Stomach (tissue), 8 donors: ENCODE measurements at regions not wholly inside any gene's neighbourhood (a gene's known extent, or its start where the extent isn't known, plus 50 kb on each side); places are given as distances from the start of the nearest gene placed in this dataset.

ENCODE experiments used
- DNase-seq, 2 donors: peaks; one replicate each; pipeline versions ENCODE4 v3.0.0 to v3.0.0-alpha.2; 2013 to 2019
- H3K27ac ChIP-seq, 5 donors: fragments of 200-600 bp in 4 of 5; sonication (generic) in 4 of 5; one replicate each; pipeline ENCODE4 v1.5.1; 2013 to 2019; ENCODE audit warnings: mild to moderate bottlenecking in 1 of 5, moderate library complexity in 1 of 5
- H3K27me3 ChIP-seq, 3 donors: fragments of 200-600 bp; sonication (generic); one replicate each; pipeline ENCODE4 v1.5.1; 2017 to 2019; ENCODE audit warnings: mixed run types in 1 of 3
- H3K36me3 ChIP-seq, 4 donors: fragments of 200-600 bp; sonication (generic); 1 replicate in 3 of 4; 2 replicates in 1 of 4; pipeline ENCODE4 v1.5.1; 2016 to 2019
- H3K4me1 ChIP-seq, 4 donors: fragments of 200-600 bp; sonication (generic); one replicate each; pipeline ENCODE4 v1.5.1; 2016 to 2019
- H3K4me3 ChIP-seq, 4 donors: fragments of 200-600 bp; sonication (generic) in 3 of 4; one replicate each; pipeline ENCODE4 v1.5.1; 2016 to 2019; ENCODE audit warnings: mild to moderate bottlenecking in 1 of 4
- H3K9me3 ChIP-seq, 4 donors: fragments of 200-600 bp; sonication (generic); one replicate each; pipeline ENCODE4 v1.5.1; 2016 to 2019
- EP300 ChIP-seq: sonication (generic); formaldehyde crosslinking; IDR thresholded peaks from one replicate; pipeline ENCODE4 v1.6.1; 2017; ENCODE audit warnings: antibody characterized with exemption
- POLR2A ChIP-seq, 4 donors: fragments of 450-650 bp; IDR thresholded peaks; one replicate each; pipeline ENCODE4 v1.6.1; 2016; ENCODE audit warnings: antibody characterized with exemption in 4 of 4, control low read depth in 2 of 4, mild to moderate bottlenecking in 1 of 4, moderate library complexity in 1 of 4
- POLR2AphosphoS5 ChIP-seq, 3 donors: sonication (generic); formaldehyde crosslinking; IDR thresholded peaks; one replicate each; pipeline ENCODE4 v1.6.1; 2016; ENCODE audit warnings: antibody characterized with exemption in 3 of 3
- WGBS, 5 donors: extraction: QIAGEN DNeasy Blood & Tissue Kit in 3 of 5; methylation state at CpG; one replicate each; pipeline versions ENCODE4 v1.1.5 to v1.1.7; 2013 to 2018; 5-methylcytosine and 5-hydroxymethylcytosine counted together
- intact Hi-C: fragments of 100-400 bp; cut with DNase I; formaldehyde crosslinking; loops from one replicate; pipeline ENCODE4 v1.15.1; 2023; ENCODE audit warnings: low total_unique reads
- TF ChIP-seq, protein P1 (sequence below), 7 experiments: fragments of 450-650 bp in 4 of 7; fragments of 200-600 bp in 3 of 7; sonication (generic) in 3 of 7; IDR thresholded peaks; one replicate each; pipeline ENCODE4 v1.5.1; 2016 to 2019; ENCODE audit warnings: antibody characterized with exemption in 7 of 7, control low read depth in 2 of 7, mild to moderate bottlenecking in 1 of 7
- donor health status: healthy with polysubstance abuse.
- donor health status: Bipolar disorder and iron deficiency.
- donor health status: healthy.

GRCh38 chr18:38961880-38962279 lies 1396.3 kb upstream of the CELF4 start:
- 24 to 38% (median 27%) methylated on average over 1 of the region's 1 CpG for WGBS, 5 donors

GRCh38 chr18:38957736-38958135 lies 1392.1 kb upstream of the CELF4 start:
- Histone ChIP-seq H3K4me1 (no peaks in the 10 kb centered on the region), H3K36me3 (no peaks in the 10 kb centered on the region), H3K4me3 (no peak overlapping the region), H3K27ac (no peak overlapping the region), H3K9me3 (no peaks in the 10 kb centered on the region), H3K27me3 (no peaks in the 10 kb centered on the region)
- TF ChIP-seq, protein P1, sequence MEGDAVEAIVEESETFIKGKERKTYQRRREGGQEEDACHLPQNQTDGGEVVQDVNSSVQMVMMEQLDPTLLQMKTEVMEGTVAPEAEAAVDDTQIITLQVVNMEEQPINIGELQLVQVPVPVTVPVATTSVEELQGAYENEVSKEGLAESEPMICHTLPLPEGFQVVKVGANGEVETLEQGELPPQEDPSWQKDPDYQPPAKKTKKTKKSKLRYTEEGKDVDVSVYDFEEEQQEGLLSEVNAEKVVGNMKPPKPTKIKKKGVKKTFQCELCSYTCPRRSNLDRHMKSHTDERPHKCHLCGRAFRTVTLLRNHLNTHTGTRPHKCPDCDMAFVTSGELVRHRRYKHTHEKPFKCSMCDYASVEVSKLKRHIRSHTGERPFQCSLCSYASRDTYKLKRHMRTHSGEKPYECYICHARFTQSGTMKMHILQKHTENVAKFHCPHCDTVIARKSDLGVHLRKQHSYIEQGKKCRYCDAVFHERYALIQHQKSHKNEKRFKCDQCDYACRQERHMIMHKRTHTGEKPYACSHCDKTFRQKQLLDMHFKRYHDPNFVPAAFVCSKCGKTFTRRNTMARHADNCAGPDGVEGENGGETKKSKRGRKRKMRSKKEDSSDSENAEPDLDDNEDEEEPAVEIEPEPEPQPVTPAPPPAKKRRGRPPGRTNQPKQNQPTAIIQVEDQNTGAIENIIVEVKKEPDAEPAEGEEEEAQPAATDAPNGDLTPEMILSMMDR (IDR thresholded peaks at IDR 0.05): no peak
- TF ChIP-seq EP300 (no peak), POLR2AphosphoS5 (IDR thresholded peaks at IDR 0.05) (no peak), POLR2A (IDR thresholded peaks at IDR 0.05) (no peak)
- peak in 1 of 2 donors; percentile 25 for DNase-seq
- intact Hi-C loops: no loop called here
- 5 to 17% (median 6%) methylated on average over 1 of the region's 1 CpG for whole genome bisulfite sequencing, 5 donors

More at GRCh38 chr18:38961880-38962279, 1396.3 kb upstream of the CELF4 start:
- Histone ChIP-seq H3K27me3 (no peaks in the 10 kb centered on the region), H3K27ac (no peak overlapping the region), H3K9me3 (no peaks in the 10 kb centered on the region), H3K36me3 (no peaks in the 10 kb centered on the region), H3K4me1 (no peaks in the 10 kb centered on the region), H3K4me3 (no peak overlapping the region)
- TF ChIP-seq POLR2A (IDR thresholded peaks at IDR 0.05): no peak
- TF ChIP-seq, protein P1 (IDR thresholded peaks at IDR 0.05): no peak
- no peak for TF ChIP-seq EP300
- no peak for TF ChIP-seq POLR2AphosphoS5 (IDR thresholded peaks at IDR 0.05)
- no peak for DNase-seq
- intact Hi-C loops: no loop called here

DNA sequence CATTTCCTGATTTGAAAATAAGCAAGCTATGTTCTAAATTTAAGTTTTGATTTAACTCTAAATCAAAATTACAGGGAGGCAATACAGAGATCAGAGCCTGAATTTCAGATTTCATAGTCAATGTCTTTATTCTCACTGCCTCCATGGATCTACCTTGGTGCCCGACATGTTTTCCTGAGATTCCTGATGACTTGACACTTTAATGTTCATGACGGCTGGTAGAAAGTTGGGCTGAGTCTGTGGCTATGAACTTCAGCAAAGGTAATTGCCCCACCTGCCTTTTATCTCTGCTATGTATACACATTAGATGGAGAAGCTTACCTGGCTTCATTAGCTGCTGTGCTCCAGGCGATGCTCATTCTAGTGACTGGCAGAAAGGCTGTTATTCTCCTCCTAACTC lies 1390.5 kb upstream of the CELF4 start:
- Histone ChIP-seq H3K9me3 (no peaks in the 10 kb centered on the region), H3K27me3 (no peaks in the 10 kb centered on the region), H3K27ac (no peak overlapping the region), H3K4me3 (no peak overlapping the region), H3K4me1 (no peaks in the 10 kb centered on the region), H3K36me3 (no peaks in the 10 kb centered on the region)
- DNase-seq: no peak
- no peak for TF ChIP-seq POLR2A (IDR thresholded peaks at IDR 0.05)
- TF ChIP-seq EP300: no peak
- no peak for TF ChIP-seq POLR2AphosphoS5 (IDR thresholded peaks at IDR 0.05)
- TF ChIP-seq, protein P1 (IDR thresholded peaks at IDR 0.05): no peak
- WGBS, 5 donors: 55 to 75% (median 67%) methylated on average over 3 of the region's 3 CpGs
- intact Hi-C loops: no loop called here

GRCh38 chr18:38951633-38952032 lies 1386.0 kb upstream of the CELF4 start:
- Histone ChIP-seq H3K9me3 (no peaks in the 10 kb centered on the region), H3K4me1 (no peaks in the 10 kb centered on the region), H3K4me3 (no peak overlapping the region), H3K27ac (no peak overlapping the region), H3K36me3 (no peaks in the 10 kb centered on the region), H3K27me3 (no peaks in the 10 kb centered on the region)
- 53 to 62% (median 60%) methylated on average over 2 of the region's 2 CpGs for WGBS, 5 donors
- TF ChIP-seq POLR2AphosphoS5 (IDR thresholded peaks at IDR 0.05) (no peak), POLR2A (IDR thresholded peaks at IDR 0.05) (no peak), EP300 (no peak)
- TF ChIP-seq, protein P1 (IDR thresholded peaks at IDR 0.05): no peak
- DNase-seq: no peak
- intact Hi-C loops: no loop called here
